Keratinocyte (primary cell): ENCODE measurements at regions not wholly inside any gene's neighbourhood (a gene's known extent, or its start where the extent isn't known, plus 50 kb on each side); places are given as distances from the start of the nearest gene placed in this dataset.

Experiments used
- DNase-seq: peaks from one replicate; pipeline ENCODE4 v3.0.0-alpha.2; 2011; ENCODE audit warnings: low read depth, missing footprints, low spot score
- FAIRE-seq: peaks from 2 replicates; lab custom pipeline; 2011; peaks lifted over from hg19 to GRCh38; lab: Jason Lieb, UNC
- H2AFZ ChIP-seq: 2 replicates; pipeline ENCODE4 v1.6.0; 2012; ENCODE audit warnings: low read length, control low read depth, inconsistent platforms; ENCODE audit not compliant: control insufficient read depth
- H3K27ac ChIP-seq: 2 replicates; pipeline ENCODE4 v1.5.1; 2011; ENCODE audit warnings: low read length; ENCODE audit not compliant: control insufficient read depth, insufficient read depth
- H3K27me3 ChIP-seq: 3 replicates; pipeline ENCODE4 v1.6.0; 2011; ENCODE audit warnings: low read length; ENCODE audit not compliant: control insufficient read depth, insufficient read depth; ENCODE audit errors: extremely low read depth
- H3K36me3 ChIP-seq, 2 experiments: 2 replicates in 1 of 2; 3 replicates in 1 of 2; pipeline ENCODE4 v1.5.1; 2011; ENCODE audit warnings: low read length in 2 of 2, mild to moderate bottlenecking in 1 of 2; ENCODE audit not compliant: control insufficient read depth in 2 of 2, insufficient read depth in 2 of 2; ENCODE audit errors: extremely low read depth in 1 of 2
- H3K4me1 ChIP-seq: 3 replicates; pipeline ENCODE4 v1.5.1; 2011; ENCODE audit warnings: low read length; ENCODE audit not compliant: control insufficient read depth, insufficient read depth; ENCODE audit errors: extremely low read depth
- H3K4me2 ChIP-seq: 3 replicates; pipeline ENCODE4 v1.6.0; 2011; ENCODE audit warnings: low read depth, low read length; ENCODE audit not compliant: control insufficient read depth, insufficient read depth; ENCODE audit errors: extremely low read depth
- H3K4me3 ChIP-seq, 3 experiments: fragments of 200-600 bp in 1 of 3; sonication (generic) in 1 of 3; 2 replicates in 2 of 3; 3 replicates in 1 of 3; pipeline ENCODE4 v1.5.1; 2011 to 2016; ENCODE audit warnings: low read length in 3 of 3, mild to moderate bottlenecking in 3 of 3, control low read depth in 2 of 3, inconsistent platforms in 1 of 3, low read depth in 1 of 3, mixed read lengths in 1 of 3, mixed run types in 1 of 3, moderate library complexity in 1 of 3; ENCODE audit not compliant: control insufficient read depth in 2 of 3, insufficient read depth in 2 of 3; ENCODE audit errors: extremely low read depth in 1 of 3
- H3K79me2 ChIP-seq: 2 replicates; pipeline ENCODE4 v1.6.0; 2012; ENCODE audit warnings: low read length; ENCODE audit not compliant: control insufficient read depth, insufficient read depth
- H3K9ac ChIP-seq: 3 replicates; pipeline ENCODE4 v1.6.0; 2011; ENCODE audit warnings: low read length; ENCODE audit not compliant: control insufficient read depth, insufficient read depth; ENCODE audit errors: extremely low read depth
- H3K9me1 ChIP-seq: 3 replicates; pipeline ENCODE4 v1.6.0; 2011; ENCODE audit warnings: low read length; ENCODE audit not compliant: control insufficient read depth, insufficient read depth; ENCODE audit errors: extremely low read depth
- H3K9me3 ChIP-seq: 2 replicates; pipeline ENCODE4 v1.5.1; 2012; ENCODE audit warnings: low read depth, low read length; ENCODE audit not compliant: control insufficient read depth
- H4K20me1 ChIP-seq: 3 replicates; pipeline ENCODE4 v1.6.0; 2011; ENCODE audit warnings: low read length; ENCODE audit not compliant: control insufficient read depth, insufficient read depth; ENCODE audit errors: extremely low read depth
- CTCF ChIP-seq, 3 experiments: IDR thresholded peaks in 1 of 3; conservative IDR thresholded peaks in 1 of 3; optimal IDR thresholded peaks in 1 of 3; 2 replicates in 2 of 3; 3 replicates in 1 of 3; pipeline versions ENCODE3 to v1.5.1; 2011; ENCODE audit warnings: low read length in 3 of 3, mild to moderate bottlenecking in 3 of 3, moderate library complexity in 2 of 3, control low read depth in 1 of 3, inconsistent platforms in 1 of 3; ENCODE audit not compliant: insufficient read depth in 2 of 3; ENCODE audit errors: extremely low read depth in 1 of 3
- EZH2 ChIP-seq: IDR thresholded peaks from one replicate; pipeline ENCODE4 v1.6.1; 2012; ENCODE audit warnings: inconsistent platforms, mild to moderate bottlenecking, low read length, moderate library complexity
- dilution Hi-C: fragments of 300-500 bp; cut with MboI; formaldehyde crosslinking; loops from one replicate; pipeline ENCODE4 v1.7.0; 2020; ENCODE audit warnings: low sequenced_read_pairs; ENCODE audit not compliant: extremely low pct_ligation_motif_present

DNA sequence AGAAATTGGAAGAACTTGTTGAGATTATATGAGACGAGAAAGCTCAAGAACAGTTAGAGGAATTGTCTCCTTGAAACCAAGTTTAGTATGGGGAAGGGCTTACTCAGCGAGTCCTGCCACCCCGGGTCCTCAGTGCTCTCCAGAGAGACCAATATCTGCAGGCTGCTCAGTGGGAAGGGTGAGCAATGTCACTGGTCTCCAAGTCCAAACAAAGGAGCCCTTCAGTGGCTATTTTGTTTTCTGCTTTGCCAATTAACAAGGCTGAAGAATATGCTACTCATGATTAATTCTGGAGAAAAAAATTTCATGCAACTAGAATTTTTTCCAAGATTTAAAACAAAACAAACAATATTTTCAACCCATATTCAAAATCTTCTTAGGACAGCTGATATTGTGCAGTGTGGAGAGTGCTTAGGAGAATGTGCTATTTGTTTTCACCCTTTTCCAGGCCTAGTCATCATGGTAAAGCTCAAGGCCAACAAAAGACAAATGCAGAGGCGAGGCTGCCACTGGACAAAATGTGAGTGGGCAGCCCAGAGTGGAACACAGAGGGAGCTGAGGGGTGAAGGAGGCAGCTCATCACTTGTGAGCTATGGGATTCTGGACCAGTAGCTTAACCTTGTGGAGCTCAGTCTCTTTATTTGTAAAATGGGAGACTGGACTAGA, 83.8 kb upstream of the TMEM17 start:
- TF ChIP-seq CTCF (optimal IDR thresholded peaks at IDR 0.05 in 1 of 3, IDR thresholded peaks at IDR 0.05 in 1 of 3, conservative IDR thresholded peaks at IDR 0.05 in 1 of 3; ENCODE audit: extremely low read depth in 1 of 3, insufficient read depth in 2 of 3, low read length in 3 of 3) (no peak), EZH2 (no peak)
- dilution Hi-C loops, result no loop called here
- no peak overlapping the region for H3K9ac ChIP-seq
- no peak for DNase-seq
- H3K9me1 ChIP-seq, result no peaks in the 10 kb centered on the region
- H3K4me2 ChIP-seq, result no peak overlapping the region
- H2AFZ ChIP-seq, result no peak overlapping the region
- peaks cover 3% of the 10 kb centered on the region for H3K9me3 ChIP-seq
- FAIRE-seq, result no peak
- H3K27me3 ChIP-seq, result no peaks in the 10 kb centered on the region
- no peaks in the 10 kb centered on the region for H4K20me1 ChIP-seq
- no peak overlapping the region for H3K27ac ChIP-seq
- H3K36me3 ChIP-seq, result no peaks in the 10 kb centered on the region
- H3K4me3 ChIP-seq, result no peak overlapping the region
- H3K4me1 ChIP-seq, result peaks cover 11% of the 10 kb centered on the region
- H3K79me2 ChIP-seq, result no peaks in the 10 kb centered on the region

GRCh38 chr2:62587592-62587991, 81.6 kb upstream of the TMEM17 start:
- H3K79me2 ChIP-seq, result no peaks in the 10 kb centered on the region
- H3K9me1 ChIP-seq, result no peaks in the 10 kb centered on the region
- H3K9ac ChIP-seq, result no peak overlapping the region
- no peaks in the 10 kb centered on the region for H3K27me3 ChIP-seq
- H3K27ac ChIP-seq, result no peak overlapping the region
- DNase-seq (no peak), FAIRE-seq (no peak)
- H3K4me1 ChIP-seq, result peaks cover 11% of the 10 kb centered on the region
- dilution Hi-C loops, result no loop called here
- peaks cover 3% of the 10 kb centered on the region for H3K9me3 ChIP-seq
- no peak overlapping the region for H3K4me3 ChIP-seq
- peak overlapping the region; percentile 35 for H2AFZ ChIP-seq
- H4K20me1 ChIP-seq, result no peaks in the 10 kb centered on the region
- TF ChIP-seq EZH2, result no peak
- TF ChIP-seq CTCF (optimal IDR thresholded peaks at IDR 0.05 in 1 of 3, IDR thresholded peaks at IDR 0.05 in 1 of 3, conservative IDR thresholded peaks at IDR 0.05 in 1 of 3; ENCODE audit: extremely low read depth in 1 of 3, insufficient read depth in 2 of 3, low read length in 3 of 3), result no peak
- H3K4me2 ChIP-seq, result no peak overlapping the region
- H3K36me3 ChIP-seq, result no peaks in the 10 kb centered on the region
